ENCODE measurements at regions not wholly inside any gene's neighbourhood (a gene's known extent, or its start where the extent isn't known, plus 50 kb on each side); places are given as distances from the start of the nearest gene placed in this dataset.

GRCh38 chr13:50720861-50721671 lies 122.4 kb downstream of the DLEU7 start:
- TF ChIP-seq CTCF (IDR thresholded peaks at IDR 0.05) (no peak), EP300 (IDR thresholded peaks at IDR 0.05) (no peak), POLR2A (IDR thresholded peaks at IDR 0.05; ENCODE audit: low read depth) (no peak), POLR2AphosphoS5 (IDR thresholded peaks at IDR 0.05) (no peak)

Measured in esophagus muscularis mucosa (tissue), 4 donors.